KBM-7 (cell line): ENCODE measurements at regions not wholly inside any gene's neighbourhood (a gene's known extent, or its start where the extent isn't known, plus 50 kb on each side); places are given as distances from the start of the nearest gene placed in this dataset.
A peak's percentile ranks its signal among the peaks of the same experiment; 100 is the strongest.
"Not testable (repeated sequence)": the region's sequence is repeated elsewhere in the genome, so short reads cannot be mapped to it uniquely, and the experiment has no call there.

Source experiments
- DNase-seq: peaks from one replicate; pipeline ENCODE4 v3.0.0-alpha.2; 2015
- in situ Hi-C: fragments of 300-500 bp; cut with MboI; formaldehyde crosslinking; loops from 2 replicates; pipeline ENCODE4 v1.14.3; 2020; ENCODE audit warnings: low sequenced_read_pairs, low pct_unique_long_range_greater_than_20kb, mixed read lengths

GRCh38 chr7:113292105-113292504, 173.8 kb upstream of the SMIM30 start:
- in situ Hi-C loops: no loop called here

GRCh38 chr7:113291058-113291457, 172.7 kb upstream of the SMIM30 start:
- in situ Hi-C loops: no loop called here

More at GRCh38 chr7:113292105-113292504, 173.8 kb upstream of the SMIM30 start:
- no peak for DNase-seq

GRCh38 chr7:113289140-113289740, 170.9 kb upstream of the SMIM30 start:
- peak; percentile 56 for DNase-seq
- in situ Hi-C loops: no loop called here

More at GRCh38 chr7:113291058-113291457, 172.7 kb upstream of the SMIM30 start:
- DNase-seq: no peak

- in situ Hi-C loops: no loop called here
- no peak for DNase-seq
Measured at GRCh38 chr7:113285411-113285810, 167.1 kb upstream of the SMIM30 start.

- DNase-seq: no peak
- in situ Hi-C loops: no loop called here
Measured at GRCh38 chr7:113283861-113284260, 165.5 kb upstream of the SMIM30 start.

GRCh38 chr7:113282875-113283274, 164.5 kb upstream of the SMIM30 start:
- in situ Hi-C loops: no loop called here
- no peak for DNase-seq

GRCh38 chr7:113281223-113281622, 162.9 kb upstream of the SMIM30 start:
- no peak for DNase-seq
- in situ Hi-C loops: no loop called here

GRCh38 chr7:113279256-113279655, 160.9 kb upstream of the SMIM30 start:
- in situ Hi-C loops: no loop called here
- DNase-seq: no peak

GRCh38 chr7:113270790-113271189, 152.4 kb upstream of the SMIM30 start:
- in situ Hi-C loops: no loop called here
- DNase-seq: no peak

- DNase-seq, in situ Hi-C loops: not testable (repeated sequence)
Measured at GRCh38 chr7:113269592-113269991, 151.2 kb upstream of the SMIM30 start.

- DNase-seq: no peak
- in situ Hi-C loops: no loop called here
Measured at GRCh38 chr7:113268757-113269156, 150.4 kb upstream of the SMIM30 start.

- DNase-seq: peak; percentile 19
- in situ Hi-C loops: no loop called here
Measured at GRCh38 chr7:113267885-113268284, 149.5 kb upstream of the SMIM30 start.

GRCh38 chr7:113267271-113267670, 148.9 kb upstream of the SMIM30 start:
- DNase-seq: no peak
- in situ Hi-C loops: no loop called here

- DNase-seq: no peak
- in situ Hi-C loops: no loop called here
Measured at GRCh38 chr7:113263749-113264148, 145.4 kb upstream of the SMIM30 start.

- DNase-seq, in situ Hi-C loops: not testable (repeated sequence)
Measured at GRCh38 chr7:113263215-113263742, 144.9 kb upstream of the SMIM30 start.

GRCh38 chr7:113256883-113257531, 138.7 kb upstream of the SMIM30 start:
- no peak for DNase-seq
- in situ Hi-C loops: no loop called here

- in situ Hi-C loops: no loop called here
- no peak for DNase-seq
Measured at GRCh38 chr7:113247198-113247597, 128.8 kb upstream of the SMIM30 start.

- DNase-seq: no peak
Measured at GRCh38 chr7:113246738-113247137, 128.4 kb upstream of the SMIM30 start.

GRCh38 chr7:113232885-113233284, 114.5 kb upstream of the SMIM30 start:
- no peak for DNase-seq
- in situ Hi-C loops: no loop called here

More at GRCh38 chr7:113246738-113247137, 128.4 kb upstream of the SMIM30 start:
- in situ Hi-C loops: no loop called here

GRCh38 chr7:113230691-113231090, 112.3 kb upstream of the SMIM30 start:
- DNase-seq: no peak
- in situ Hi-C loops: no loop called here

GRCh38 chr7:113217314-113217713, 99.0 kb upstream of the SMIM30 start:
- DNase-seq: peak; percentile 82
- in situ Hi-C loops: no loop called here
